ENCODE measurements at regions not wholly inside any gene's neighbourhood (a gene's known extent, or its start where the extent isn't known, plus 50 kb on each side); places are given as distances from the start of the nearest gene placed in this dataset.

GRCh38 chrX:35351212-35351611, 408.6 kb downstream of the FAM47B start:
- no peak overlapping the region for H2AFZ ChIP-seq (ENCODE audit: low read length)
- no peak for TF ChIP-seq CTCF (conservative IDR thresholded peaks at IDR 0.05 in 1 of 2, IDR thresholded peaks at IDR 0.05 in 1 of 2; ENCODE audit: low read depth in 1 of 2, low read length in 2 of 2)
- TF ChIP-seq EZH2 (IDR thresholded peaks at IDR 0.05; ENCODE audit: low read length, missing control alignments), result no peak
- H3K9me3 ChIP-seq (ENCODE audit: control insufficient read depth, insufficient read depth, low read depth, low read length), result no peaks in the 10 kb centered on the region
- H3K4me3 ChIP-seq (replicated peaks in 1 of 4; ENCODE audit: control extremely low read depth in 1 of 4, insufficient read depth in 1 of 4, low read depth in 3 of 4, low read length in 4 of 4), result no peak overlapping the region
- no peaks in the 10 kb centered on the region for H3K27me3 ChIP-seq (ENCODE audit: control insufficient read depth, insufficient read depth, low read length)
- H3K9ac ChIP-seq (ENCODE audit: insufficient read depth, low read length), result no peak overlapping the region
- H3K4me2 ChIP-seq (ENCODE audit: extremely low read depth, insufficient read depth, low read length), result no peak overlapping the region
- no peaks in the 10 kb centered on the region for H4K20me1 ChIP-seq (ENCODE audit: control insufficient read depth, extremely low read depth, insufficient read depth, low read length)
- DNase-seq (ENCODE audit: low read depth in 2 of 2), result peak in 1 of 2 donors; percentile 9
- H3K4me1 ChIP-seq (ENCODE audit: control insufficient read depth, extremely low read depth, insufficient read depth, low read length), result no peaks in the 10 kb centered on the region
- H3K27ac ChIP-seq (ENCODE audit: insufficient read depth, low read length), result no peak overlapping the region
- no peaks in the 10 kb centered on the region for H3K36me3 ChIP-seq (ENCODE audit: control insufficient read depth, insufficient read depth, low read length)
- H3K79me2 ChIP-seq (ENCODE audit: control insufficient read depth, insufficient read depth, low read length), result no peaks in the 10 kb centered on the region

- Histone ChIP-seq H3K4me3 (replicated peaks in 1 of 4; ENCODE audit: control extremely low read depth in 1 of 4, insufficient read depth in 1 of 4, low read depth in 3 of 4, low read length in 4 of 4) (no peak overlapping the region), H3K79me2 (ENCODE audit: control insufficient read depth, insufficient read depth, low read length) (no peaks in the 10 kb centered on the region), H2AFZ (ENCODE audit: low read length) (no peak overlapping the region), H3K27ac (ENCODE audit: insufficient read depth, low read length) (no peak overlapping the region), H3K9me3 (ENCODE audit: control insufficient read depth, insufficient read depth, low read depth, low read length) (no peaks in the 10 kb centered on the region), H3K9ac (ENCODE audit: insufficient read depth, low read length) (no peak overlapping the region), H3K36me3 (ENCODE audit: control insufficient read depth, insufficient read depth, low read length) (no peaks in the 10 kb centered on the region), H4K20me1 (ENCODE audit: control insufficient read depth, extremely low read depth, insufficient read depth, low read length) (no peaks in the 10 kb centered on the region), H3K4me2 (ENCODE audit: extremely low read depth, insufficient read depth, low read length) (no peak overlapping the region), H3K4me1 (ENCODE audit: control insufficient read depth, extremely low read depth, insufficient read depth, low read length) (no peaks in the 10 kb centered on the region), H3K27me3 (ENCODE audit: control insufficient read depth, insufficient read depth, low read length) (no peaks in the 10 kb centered on the region)
- DNase-seq (ENCODE audit: low read depth in 2 of 2), result no peak
- TF ChIP-seq EZH2 (IDR thresholded peaks at IDR 0.05; ENCODE audit: low read length, missing control alignments) (no peak), CTCF (conservative IDR thresholded peaks at IDR 0.05 in 1 of 2, IDR thresholded peaks at IDR 0.05 in 1 of 2; ENCODE audit: low read depth in 1 of 2, low read length in 2 of 2) (no peak)
These were observed 409.3 kb downstream of the FAM47B start for GRCh38 chrX:35351795-35352483.

GRCh38 chrX:35357656-35358055, 415.1 kb downstream of the FAM47B start:
- Histone ChIP-seq H2AFZ (ENCODE audit: low read length) (no peak overlapping the region), H3K36me3 (ENCODE audit: control insufficient read depth, insufficient read depth, low read length) (no peaks in the 10 kb centered on the region), H3K4me3 (replicated peaks in 1 of 4; ENCODE audit: control extremely low read depth in 1 of 4, insufficient read depth in 1 of 4, low read depth in 3 of 4, low read length in 4 of 4) (no peak overlapping the region), H3K4me1 (ENCODE audit: control insufficient read depth, extremely low read depth, insufficient read depth, low read length) (no peaks in the 10 kb centered on the region), H3K27me3 (ENCODE audit: control insufficient read depth, insufficient read depth, low read length) (no peaks in the 10 kb centered on the region), H4K20me1 (ENCODE audit: control insufficient read depth, extremely low read depth, insufficient read depth, low read length) (no peaks in the 10 kb centered on the region), H3K79me2 (ENCODE audit: control insufficient read depth, insufficient read depth, low read length) (no peaks in the 10 kb centered on the region), H3K4me2 (ENCODE audit: extremely low read depth, insufficient read depth, low read length) (no peak overlapping the region), H3K9ac (ENCODE audit: insufficient read depth, low read length) (no peak overlapping the region), H3K27ac (ENCODE audit: insufficient read depth, low read length) (no peak overlapping the region), H3K9me3 (ENCODE audit: control insufficient read depth, insufficient read depth, low read depth, low read length) (no peaks in the 10 kb centered on the region)
- no peak for DNase-seq (ENCODE audit: low read depth in 2 of 2)
- TF ChIP-seq CTCF (conservative IDR thresholded peaks at IDR 0.05 in 1 of 2, IDR thresholded peaks at IDR 0.05 in 1 of 2; ENCODE audit: low read depth in 1 of 2, low read length in 2 of 2), result no peak
